Umbilical cord (tissue), 1 donor: ENCODE measurements at regions not wholly inside any gene's neighbourhood (a gene's known extent, or its start where the extent isn't known, plus 50 kb on each side); places are given as distances from the start of the nearest gene placed in this dataset.
"Not testable (repeated sequence)": the region's sequence is repeated elsewhere in the genome, so short reads cannot be mapped to it uniquely, and the experiment has no call there.

Experiments
- DNase-seq: peaks from one replicate; pipeline ENCODE4 v3.0.0-alpha.2; 2015; ENCODE audit warnings: low spot score

DNA sequence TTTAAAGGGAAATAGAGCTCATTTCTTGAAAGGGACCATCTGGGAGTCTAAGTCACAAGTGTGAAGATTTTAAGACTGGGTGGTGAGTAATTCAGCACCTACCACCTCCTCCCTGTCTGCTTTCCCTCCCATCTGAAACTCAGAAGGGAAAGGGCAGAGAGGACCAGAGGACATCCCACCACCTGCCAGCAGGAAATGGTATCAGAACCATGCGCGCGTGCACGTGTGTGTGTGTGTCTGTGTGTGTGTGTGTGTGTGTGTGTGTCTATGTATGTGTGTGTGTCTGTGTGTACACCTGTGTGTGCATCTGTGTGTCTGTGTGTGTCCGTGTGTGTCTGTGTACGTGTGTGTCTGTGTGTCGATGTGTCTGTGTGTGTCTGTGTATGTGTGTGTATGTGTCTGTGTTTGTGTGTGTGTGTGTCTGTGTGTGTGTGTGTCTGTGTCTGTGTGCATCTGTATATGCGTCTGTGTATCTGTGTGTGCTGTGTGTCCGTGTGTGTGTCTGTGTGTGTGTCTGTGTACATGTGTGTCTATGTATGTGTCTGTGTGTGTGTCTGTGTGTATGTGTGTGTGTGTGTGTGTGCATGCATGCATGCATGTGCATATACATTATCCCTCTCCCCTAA, 76.8 kb downstream of the ZFP36L2 start:
- no peak for DNase-seq

DNA sequence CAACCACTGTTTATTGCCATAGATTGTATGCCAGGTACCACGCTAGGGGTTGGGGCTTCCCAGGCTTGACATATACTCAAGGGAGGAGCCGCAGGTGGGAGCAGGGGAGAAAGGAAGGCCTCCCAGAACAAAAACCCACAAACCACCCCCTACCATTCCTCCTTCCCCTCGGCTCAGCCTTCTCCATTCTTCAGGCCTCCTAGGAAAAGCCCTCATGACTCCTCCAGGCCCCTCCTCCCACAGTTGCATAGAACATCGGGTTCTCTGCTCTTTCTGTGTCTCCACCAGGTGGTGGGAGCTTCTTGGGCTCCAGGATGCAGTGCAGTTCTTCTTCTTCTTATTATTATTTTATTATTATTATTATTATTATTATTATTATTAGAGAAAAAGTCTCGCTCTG, 80.3 kb downstream of the ZFP36L2 start:
- no peak for DNase-seq

DNA sequence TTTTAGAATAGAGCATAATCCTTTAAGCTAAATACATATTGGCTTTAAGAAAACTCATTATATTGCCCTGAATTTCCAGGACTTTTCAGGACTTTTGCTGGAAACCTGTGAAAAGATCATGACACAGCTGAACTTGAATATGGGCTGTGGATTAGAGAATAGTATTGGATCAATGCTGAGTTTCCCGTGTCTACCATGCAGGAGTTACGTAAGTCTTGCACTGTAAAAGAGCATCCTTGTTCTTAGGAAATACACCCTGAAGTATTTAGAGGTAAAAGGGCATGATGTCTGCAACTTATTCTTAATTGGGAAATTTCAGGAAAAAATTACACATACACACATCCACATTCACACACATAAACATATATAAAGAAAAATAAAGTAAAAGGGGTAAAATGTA, 82.1 kb downstream of the ZFP36L2 start:
- no peak for DNase-seq

DNA sequence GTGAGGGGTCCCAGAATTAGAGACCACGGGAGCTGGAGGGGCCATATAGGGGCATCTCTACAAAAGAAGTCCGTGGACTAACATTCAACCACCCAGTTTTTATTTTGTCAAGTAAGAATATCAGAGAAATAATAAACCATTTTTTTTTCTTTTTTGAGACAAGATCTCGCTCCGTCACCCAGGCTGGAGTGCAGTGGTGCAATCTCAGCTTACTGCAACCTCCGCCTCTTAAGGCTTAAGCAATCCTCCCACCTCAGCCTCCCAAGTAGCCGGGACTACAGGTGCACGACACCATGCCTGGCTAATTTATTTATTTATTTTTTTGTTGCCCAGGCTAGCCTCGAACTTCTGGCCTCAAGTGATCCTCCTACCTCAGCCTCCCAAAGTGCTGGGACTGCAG, 82.7 kb downstream of the ZFP36L2 start:
- no peak for DNase-seq

DNA sequence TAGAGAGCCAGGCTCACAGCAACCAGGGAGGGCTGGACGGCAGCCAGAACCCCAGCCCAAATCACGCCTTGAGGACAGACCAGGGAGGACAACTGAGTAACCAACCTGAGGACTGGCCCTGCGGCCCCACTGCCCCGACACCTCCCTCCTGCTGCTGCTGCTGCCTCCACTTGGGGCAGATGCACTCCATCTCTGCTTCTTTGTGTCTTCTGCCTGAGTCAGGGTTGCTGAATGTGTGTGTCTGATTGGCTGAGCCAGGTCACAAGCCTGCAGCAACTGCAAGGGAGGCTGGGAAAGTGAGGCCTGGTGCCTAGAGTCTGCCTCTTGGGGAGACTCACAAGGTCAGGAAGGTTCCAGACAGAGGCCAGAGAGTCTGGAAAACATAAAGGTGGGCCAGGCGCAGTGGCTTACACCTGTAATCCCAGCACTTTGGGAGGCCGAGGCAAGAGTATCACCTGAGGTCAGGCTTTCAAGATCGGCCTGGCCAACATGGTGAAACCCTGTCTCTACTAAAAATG, 83.4 kb downstream of the ZFP36L2 start:
- DNase-seq, result no peak

DNA sequence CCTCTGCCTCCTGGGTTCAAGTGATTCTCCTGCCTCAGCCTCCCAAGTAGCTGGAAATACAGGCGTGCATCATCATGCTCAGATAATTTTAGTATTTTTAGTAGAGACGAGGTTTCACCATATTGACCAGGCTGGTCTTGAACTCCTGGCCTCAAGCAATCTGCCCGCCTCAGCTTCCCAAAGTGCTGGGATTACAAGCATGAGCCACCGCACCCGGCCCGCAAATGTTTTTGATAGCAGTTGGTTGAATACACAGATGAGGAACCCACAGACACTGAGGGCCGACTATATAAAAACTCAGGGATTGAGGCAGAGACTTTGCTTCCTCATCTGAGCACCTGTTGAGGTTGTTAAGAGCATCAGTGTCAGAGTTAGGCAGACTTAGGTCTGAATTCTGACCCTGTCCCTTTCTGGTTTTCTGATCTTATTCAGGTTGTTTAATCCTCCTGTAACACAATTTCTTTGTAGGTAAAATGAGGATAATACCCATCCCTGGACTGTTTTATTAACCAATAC, 84.7 kb downstream of the ZFP36L2 start:
- DNase-seq, result not testable (repeated sequence)

DNA sequence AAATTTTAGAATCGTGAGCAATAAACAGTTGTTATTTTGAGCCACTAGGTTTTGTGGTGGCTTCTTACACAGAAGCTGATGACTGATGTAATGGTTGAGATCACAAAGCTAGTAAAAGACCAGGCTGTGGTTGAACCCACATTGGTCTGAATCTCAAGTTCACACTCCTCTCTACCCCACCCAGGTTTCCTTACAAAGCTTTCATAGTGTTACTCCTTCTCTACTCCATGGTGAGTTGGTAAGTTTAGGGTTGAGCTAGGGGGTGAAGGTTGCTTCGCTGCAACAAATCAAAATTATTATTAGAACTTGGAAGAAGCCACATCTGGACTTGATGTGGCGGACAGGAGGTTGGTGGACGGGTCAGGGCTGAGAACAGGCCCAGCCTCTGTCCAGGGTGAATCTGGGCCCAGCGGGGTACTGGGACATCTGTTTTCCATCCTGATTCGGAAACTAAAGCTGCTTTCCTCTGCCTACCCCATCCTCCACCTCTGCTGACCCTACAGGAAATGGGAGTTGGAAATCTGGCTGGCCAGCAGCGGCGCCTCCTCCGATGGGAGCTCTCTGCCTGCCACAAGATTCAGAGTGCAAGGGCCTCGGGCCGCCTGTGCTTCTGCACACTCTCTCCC, 86.3 kb downstream of the ZFP36L2 start:
- peak; percentile 77 for DNase-seq

DNA sequence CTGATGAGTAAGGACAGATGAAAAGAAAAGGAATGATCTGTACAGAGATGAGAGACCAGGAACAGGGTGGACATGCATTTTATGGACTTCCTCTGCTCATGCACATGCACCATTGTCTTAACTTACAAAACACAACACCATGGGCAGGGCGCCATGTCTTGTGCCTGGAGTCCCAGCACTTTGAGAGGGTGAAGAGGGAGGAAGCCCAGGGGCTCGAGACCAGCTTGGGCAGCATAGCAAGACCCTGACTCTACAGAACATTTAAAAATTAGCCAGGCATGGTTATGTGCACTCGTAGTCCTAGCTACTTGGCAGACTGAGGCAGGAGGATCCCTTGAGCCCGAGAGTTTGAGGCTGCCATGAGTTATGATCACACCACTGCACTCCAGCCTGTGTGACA, 86.9 kb downstream of the ZFP36L2 start:
- DNase-seq, result no peak

DNA sequence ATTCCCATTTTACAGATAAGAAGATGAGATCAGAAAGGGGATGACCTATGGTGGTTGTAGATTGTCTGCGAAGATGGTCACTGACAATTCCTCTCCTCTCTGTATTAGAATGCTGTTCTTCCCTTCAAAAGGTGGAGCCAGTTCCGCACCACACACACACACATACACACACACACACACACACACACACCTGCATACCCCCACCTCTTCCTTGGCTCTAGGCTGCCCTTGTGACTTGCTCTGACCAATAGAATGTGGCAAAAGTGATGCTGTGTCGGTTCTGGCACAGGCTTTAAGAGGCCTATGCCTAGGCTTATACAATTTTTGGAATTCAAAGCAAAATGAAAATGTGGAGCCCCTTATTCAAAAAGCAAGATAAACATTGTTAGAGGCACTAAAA, 88.0 kb downstream of the ZFP36L2 start:
- DNase-seq, result no peak

DNA sequence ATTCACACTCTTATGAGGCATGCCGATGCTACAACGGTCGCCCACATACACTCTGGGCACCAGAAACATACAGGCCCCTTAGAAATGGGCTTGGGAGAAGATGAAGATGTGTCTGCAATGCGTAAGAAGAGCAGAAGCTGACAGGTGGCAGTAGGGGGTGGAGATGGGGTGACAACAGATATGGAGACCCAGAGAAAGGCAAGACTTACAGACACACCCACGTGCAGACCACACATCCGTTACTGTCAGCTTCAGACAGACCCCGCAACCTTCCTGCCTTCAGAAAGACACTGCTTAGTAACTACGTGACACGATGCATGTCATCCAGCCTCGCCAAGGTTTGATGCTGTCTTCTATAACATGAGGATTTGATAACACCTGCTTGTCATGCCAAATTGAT, 89.5 kb downstream of the ZFP36L2 start:
- DNase-seq, result no peak

DNA sequence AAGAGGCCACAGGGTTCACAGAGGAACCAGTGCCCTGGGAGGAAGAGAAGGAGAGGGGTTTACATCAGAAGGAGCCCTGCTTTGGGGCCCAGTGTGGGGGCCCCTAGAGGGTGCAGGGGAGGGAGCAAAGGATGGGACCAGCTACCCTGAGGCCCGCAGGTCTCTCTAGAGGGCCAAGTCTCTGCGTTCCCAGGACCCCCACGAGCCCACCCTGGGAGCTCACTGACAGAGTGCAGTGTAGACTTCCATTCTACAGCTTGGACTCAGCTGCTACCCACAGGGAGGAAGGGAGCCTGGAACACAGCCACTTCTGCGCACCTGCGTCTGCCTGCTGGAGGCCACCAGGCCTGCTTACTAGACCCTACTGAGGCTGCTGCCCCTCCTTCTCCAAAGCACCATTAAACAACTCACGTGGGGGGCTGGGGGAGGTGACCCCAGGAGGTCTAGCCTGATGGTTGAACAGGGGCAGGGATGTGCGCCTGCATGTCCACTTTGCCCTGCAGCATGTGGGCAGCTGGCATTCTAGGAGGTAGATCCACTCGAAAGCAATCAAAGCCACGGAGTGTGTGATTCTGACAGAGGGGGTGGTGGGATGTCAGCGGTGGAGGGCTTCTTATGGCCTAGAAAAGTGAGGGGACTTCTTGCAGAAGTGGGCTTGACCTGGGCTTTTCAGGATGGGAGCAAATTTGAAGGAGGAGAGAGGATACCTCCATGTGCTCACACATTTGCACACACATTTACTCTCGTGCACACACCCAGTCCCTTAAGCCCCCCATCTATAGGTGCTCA, 90.2 kb downstream of the ZFP36L2 start:
- no peak for DNase-seq

DNA sequence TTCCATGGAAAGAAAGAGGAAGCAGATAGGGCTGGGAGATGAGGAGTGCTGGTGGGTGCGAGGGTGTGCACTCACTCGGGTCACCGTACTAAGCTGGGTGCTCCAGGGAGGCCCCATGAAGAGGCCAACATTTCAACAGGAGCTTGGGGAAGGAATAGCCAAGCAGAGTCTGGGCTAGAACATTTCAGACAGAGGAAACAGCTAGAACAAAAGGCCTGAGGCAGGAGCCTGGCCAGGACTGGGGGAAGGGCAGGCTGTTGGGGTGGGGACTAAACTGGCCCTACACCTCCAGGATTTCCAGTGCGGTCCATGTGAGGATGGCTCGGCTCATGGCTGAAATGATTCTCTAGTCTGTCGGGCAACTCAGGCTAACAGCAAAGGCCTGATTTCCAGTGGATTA, 90.8 kb downstream of the ZFP36L2 start:
- DNase-seq, result no peak

DNA sequence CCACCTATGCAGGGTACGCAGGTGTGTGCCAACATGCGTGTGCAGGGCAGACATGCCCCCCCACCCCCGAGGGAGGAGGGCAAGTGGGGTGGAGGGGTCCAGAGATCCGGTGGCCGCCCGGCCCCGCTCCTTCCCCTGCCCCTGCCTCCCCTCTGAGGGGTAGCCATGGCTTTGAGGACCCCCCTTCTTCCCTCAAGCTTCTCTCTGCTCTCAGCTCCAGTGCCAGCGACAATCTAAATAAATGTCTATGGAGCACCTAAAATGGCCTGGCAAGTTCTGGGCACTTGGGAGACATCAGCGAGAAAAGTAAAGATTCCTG, 91.9 kb downstream of the ZFP36L2 start:
- DNase-seq, result no peak

DNA sequence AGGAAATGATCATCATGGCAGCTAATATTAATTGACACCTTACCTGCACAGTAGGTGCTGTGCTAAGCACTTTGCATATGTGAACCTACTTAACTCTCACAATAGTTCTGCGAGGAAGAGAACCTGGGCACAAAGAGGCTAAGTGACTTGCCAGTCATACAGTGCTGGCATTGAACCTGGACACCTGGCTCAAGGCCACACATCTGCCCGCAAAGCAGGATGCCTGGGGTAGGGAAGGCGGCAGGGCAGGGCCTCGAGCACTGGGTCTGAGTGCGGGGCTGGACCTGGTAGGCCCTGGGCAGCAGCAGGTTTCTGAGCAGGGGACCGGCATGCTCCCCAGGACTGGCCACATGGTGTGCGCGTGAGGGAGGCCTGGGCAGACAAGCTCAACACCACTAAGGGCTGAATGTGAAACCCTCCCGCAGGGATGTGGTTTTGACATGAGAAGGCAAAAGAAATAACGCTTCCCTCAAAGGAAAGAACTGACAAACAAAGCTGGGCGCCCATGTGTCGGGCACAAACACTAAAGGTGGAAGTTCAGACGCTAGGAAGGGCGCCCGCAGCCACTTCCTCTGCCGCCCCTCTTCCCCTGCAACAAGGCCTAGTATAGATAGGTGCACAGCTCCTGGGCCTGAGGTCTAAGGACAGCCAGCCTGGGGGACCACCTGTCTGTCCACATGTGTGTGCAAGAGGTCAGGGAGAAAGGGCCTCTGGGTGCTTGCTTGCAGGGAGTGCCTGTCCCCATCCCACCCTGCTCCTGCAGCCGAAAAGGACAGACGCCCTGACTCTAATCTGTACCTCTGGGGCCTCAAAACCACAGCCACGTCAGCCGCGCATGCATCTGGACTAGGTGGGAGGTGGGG, 92.5 kb downstream of the ZFP36L2 start:
- no peak for DNase-seq

DNA sequence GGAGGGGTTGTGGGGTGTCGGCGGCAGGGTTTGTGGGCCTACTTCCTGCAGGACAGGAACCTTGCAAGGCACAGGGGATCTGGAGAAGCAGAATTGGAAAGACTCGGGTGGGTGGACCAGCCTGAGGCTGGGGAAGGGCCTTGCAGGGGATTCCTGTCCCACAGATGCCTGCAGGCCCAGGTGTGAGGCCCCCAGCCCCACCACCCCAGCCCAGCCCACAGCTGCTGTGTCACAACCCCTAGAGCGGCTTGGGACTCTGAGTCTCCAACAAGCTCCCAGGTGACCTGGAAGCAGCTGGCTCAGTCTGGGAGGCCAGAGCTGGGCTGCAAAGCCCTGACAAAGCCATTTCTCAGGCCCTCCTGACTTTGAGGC, 93.1 kb downstream of the ZFP36L2 start:
- no peak for DNase-seq

DNA sequence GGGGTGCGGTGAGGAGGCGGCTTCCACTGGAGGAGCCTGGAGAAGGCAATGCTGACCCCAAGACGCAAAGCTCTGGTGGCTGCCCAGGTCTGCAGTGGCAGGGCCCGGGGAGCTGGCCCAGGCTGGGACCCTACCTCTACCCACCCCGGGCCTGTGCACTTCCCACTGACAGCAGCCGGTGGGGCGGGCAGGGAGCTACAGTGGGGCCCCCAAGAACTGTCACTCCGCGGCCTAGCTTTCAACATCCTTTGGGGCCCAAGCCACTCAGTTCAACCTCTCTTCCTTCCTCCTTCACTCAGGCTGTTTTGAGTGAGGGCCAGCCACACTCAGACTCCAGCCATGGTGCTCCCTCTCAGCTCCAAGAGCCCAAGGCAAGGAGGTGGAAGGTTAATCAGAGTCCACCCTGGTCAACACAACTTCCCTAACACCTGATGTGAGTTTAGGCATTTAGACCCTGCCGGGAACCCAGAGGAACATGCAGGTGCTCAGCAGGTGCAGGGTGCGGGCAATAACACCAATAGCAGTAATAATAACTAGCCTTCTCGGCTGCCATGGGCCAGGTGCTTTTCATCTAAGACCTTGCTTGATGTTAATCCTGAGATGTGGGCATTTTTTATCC, 93.6 kb downstream of the ZFP36L2 start:
- no peak for DNase-seq

DNA sequence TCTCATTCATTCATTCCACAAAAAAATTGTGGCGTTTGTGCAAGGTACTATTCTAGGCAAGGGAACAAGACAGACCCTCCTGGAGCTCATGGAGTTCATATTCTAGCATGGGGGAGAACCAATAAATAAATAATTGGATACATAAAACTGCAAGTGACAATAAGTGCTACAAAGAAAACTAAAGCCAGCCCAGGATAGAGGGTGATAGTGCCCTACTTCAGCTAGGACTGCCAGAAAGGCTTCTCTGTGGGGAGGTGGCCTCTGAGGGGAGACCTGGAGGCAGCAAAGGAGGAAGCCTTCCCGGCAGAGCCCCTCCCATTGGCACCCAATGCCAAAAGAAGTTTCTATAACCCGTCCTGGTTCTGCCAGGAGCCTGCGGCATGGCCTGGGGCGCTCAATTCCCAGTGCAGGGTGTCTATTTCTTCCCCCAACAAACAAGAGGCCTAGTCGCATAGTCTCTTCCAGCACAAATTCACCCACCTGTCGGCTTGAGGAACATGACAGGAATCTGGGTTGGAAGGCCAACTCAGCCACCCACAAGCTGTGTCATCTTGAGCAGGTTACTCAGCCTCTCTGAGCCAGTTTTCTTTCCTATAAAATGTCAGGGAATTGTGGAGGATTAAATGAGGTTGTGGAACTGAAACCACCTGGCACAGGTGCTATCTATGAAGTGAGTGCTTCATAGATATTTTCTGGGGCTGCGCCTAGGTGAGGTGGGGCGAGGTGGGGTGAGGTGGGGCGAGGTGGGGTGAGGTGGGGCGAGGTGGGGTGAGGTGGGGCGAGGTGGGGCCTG, 94.3 kb downstream of the ZFP36L2 start:
- DNase-seq, result no peak

DNA sequence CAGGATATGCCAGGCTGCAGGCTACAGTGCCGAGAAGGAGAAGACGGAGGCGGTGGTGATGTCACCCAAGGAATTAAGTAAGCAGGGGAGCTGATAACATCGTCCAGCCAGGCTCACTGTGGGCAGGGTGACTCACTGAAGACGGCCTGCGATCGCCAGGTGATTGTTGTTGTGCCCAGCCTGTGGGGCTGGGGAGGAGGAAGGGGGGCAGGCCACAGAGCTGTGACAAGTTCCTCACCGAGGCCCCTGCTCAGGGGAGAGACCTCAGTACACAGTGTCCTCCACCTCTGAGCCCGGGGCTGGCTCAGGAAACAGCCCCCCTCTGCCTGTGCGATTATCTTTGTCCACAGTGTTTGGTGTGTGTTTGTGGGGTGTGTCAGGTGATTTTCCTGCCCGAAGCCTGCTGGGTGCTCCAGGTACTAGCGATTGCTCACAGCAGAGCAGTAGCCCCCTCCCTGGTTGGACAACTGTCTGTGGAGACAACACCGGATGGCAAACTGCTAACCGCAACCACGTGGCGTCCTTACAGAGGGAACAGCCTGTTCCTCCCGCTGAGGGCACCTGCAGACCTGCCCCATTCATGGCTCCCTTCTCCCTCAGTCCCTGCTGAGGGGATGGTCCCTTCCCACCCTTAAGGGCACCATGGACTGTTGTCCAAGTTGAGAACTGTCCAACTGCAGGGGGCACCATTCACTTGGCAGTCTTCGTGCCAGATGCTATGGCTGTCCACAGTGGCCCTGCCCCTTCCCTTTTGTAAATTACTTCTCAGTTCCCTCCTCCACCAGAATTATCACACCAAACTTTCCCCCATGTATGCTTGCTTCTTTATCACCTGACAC, 95.1 kb downstream of the ZFP36L2 start:
- no peak for DNase-seq

DNA sequence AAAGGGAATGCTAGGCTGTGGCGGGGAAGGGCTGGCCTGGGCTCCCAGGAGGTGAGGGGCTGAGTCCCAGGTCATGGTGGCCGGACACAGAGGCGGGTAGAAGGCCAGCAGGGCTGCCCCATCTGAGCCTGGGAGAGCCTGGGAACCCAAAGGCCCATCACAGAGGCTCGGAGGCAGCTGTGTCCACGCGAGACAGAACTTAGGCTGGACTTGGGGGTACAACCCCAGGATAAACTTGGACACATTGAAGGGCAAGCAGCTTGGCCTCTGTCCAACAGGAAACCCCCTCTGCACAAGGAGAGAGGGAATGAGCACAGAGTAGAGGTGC, 95.9 kb downstream of the ZFP36L2 start:
- DNase-seq, result no peak
